GM21825 (cell line): ENCODE measurements at regions not wholly inside any gene's neighbourhood (a gene's known extent, or its start where the extent isn't known, plus 50 kb on each side); places are given as distances from the start of the nearest gene placed in this dataset.
"Not testable (repeated sequence)": the region's sequence is repeated elsewhere in the genome, so short reads cannot be mapped to it uniquely, and the experiment has no call there.

Experiments used
- ATAC-seq: cut with Tn5 transposase; IDR thresholded peaks from one replicate; pipeline ENCODE4 v1.9.1; 2021; ENCODE audit warnings: mild to moderate bottlenecking, moderate library complexity; ENCODE audit not compliant: unreplicated experiment

DNA sequence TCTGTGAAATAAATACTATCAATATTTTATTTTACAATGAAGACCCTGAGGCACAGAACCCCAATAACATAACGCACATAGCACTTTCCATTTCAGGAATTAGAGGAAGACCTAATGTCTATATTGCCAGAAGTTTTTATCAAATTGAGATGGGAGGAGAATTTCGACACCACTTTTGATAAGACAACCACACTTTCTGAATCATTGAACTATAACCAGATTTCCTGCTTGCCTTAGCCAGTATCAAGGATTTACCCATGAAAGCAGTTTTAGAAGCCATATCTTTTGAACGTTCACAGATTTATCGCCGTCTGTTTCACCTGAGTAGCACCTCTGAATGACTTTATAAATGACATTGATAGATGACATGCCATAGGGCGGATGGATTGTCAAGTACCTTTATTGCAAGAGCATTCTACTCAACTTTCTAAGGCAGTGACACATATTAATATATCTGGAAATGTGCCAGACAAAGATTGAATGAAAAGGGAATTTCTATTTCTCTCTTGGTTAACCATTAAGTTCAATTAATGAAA is 768.4 kb downstream of the LTN1 start:
- ATAC-seq: no peak

- ATAC-seq: no peak
Observed at GRCh38 chr21:28221984-28222383, 770.7 kb downstream of the LTN1 start.

DNA sequence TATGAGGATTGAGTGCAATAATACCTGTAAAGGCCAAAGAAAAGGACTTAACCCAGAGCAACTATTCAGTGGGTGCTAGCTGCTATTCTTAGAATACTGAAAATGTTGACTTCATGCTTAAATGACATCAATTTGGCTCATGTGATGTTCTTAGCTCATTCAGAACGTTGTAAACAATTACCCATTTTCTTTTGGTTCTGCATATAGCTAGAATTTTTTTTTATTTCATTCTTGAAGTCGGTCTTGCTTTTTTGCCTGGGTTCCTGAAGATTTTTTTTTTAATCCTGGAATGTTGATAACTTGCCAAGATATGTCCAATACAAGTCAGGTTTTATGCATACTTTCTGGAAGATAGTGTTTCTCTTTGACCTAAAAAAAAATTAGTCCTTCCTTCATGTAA is 772.0 kb downstream of the LTN1 start:
- ATAC-seq: no peak

DNA sequence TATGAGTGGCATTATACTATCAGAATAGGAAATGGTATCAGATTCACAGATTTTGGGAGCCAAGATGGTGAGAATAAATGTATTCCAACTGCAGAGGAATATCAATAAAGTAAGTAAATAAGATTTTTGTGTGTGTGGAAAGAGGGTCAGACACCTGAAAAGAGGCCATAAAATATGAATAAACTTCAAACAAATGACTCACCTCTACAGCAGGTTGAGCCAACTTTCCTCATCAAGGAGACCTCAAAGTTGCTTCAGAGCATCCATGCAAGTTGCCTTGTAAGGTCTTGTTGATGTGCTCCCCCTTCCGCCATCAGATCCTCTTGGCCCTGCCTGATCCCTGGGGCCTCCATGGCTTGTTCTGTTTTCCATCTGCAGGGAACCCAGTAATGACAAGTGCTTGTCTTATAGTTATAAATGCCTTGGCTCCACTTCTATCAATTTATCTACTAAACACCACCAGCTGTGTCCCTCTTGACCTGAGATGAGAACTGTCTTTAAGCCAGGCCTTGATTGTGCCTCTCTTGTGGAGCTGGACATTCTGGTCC is 775.6 kb downstream of the LTN1 start:
- no peak for ATAC-seq

DNA sequence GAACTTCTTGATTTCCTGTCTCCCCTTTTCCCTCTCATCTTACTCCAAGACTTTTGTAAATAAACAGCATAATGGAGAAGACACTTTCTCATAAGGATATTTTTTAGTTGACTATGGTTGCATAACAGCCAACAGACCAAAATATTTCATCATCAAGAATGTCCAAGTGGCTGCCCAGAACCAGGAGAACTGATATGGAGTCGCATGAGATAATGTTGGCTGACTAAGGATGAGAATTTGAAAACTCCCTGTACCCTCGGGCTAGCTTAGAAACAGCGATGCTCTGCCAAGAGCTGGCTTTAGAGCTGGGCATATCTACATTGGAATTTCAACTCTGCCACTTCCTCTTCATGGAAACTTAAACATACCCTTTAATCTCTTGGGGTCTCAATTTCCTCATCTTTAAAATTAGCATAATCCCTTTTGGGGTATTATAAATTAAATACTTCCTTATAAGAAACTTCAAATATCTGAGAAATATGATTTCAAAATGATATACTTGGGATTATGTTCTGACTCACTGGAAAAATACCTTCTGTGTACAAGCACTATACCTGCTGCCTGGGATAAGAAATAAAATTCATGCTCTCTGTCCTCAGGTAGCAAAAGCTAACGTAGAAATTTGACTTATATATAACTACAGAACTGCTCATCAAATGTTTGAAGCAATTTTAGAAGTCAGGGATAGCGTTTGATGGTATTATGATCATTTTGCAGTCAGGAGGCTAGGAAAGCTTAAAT is 777.3 kb downstream of the LTN1 start:
- no peak for ATAC-seq

GRCh38 chr21:28214786-28215185 is 777.9 kb downstream of the LTN1 start:
- ATAC-seq: no peak

GRCh38 chr21:28213261-28213660 is 779.4 kb downstream of the LTN1 start:
- no peak for ATAC-seq

GRCh38 chr21:28212061-28212460 is 780.6 kb downstream of the LTN1 start:
- no peak for ATAC-seq

DNA sequence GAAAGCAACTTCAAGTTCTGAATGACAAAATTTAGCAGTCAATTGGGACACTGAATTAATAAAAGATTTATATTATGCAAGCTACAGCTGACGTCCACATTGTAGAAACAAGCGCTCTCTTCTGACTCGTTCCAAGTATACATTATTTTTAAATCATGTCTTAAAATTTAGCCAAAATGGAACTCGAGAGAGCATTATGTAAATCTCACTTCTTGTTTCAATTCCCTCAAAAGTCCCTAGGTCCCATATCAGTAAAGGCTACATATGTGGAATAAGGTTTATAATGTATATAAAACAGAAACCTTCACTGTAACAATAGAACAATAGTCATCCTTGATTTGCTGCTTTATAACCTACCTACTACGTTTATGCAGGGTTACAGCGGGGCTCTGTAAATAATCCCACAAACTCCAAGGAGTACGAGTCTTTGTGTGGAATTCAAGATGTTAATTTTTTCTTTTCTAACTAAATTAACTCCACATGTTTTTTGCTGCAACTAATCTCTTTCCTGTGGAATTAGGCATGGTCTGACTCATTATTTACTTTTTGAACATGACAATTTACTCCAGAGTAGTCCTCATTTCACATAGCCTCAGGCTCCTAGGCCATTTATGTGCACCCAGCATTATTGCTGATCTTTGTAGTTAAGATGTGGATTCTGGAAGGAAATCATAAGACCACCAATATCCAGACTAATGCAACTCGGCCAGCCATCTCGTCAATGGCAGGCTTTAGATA is 785.1 kb downstream of the LTN1 start:
- ATAC-seq: no peak

GRCh38 chr21:28200726-28201125 is 792.0 kb downstream of the LTN1 start:
- no peak for ATAC-seq

GRCh38 chr21:28196981-28197380 is 795.7 kb downstream of the LTN1 start:
- no peak for ATAC-seq

DNA sequence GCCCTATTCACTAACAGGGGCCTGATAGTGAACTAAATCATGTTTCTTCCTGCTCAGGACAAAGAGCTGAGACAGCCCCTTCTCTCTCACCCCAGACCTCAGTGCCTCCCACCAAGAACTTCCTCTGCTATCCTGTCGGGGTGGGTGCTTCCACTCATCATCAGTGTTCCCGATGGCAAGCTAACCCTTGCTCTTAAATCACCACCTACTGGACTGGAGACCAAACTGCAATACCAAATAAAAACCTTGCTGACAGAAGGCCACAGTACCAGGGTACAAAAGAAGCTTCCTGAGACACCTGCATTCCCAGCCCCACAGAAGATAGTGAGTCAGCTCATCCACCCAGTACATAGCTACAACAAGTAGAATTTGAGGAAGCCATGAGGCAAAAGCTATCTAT is 799.5 kb downstream of the LTN1 start:
- ATAC-seq: no peak

- no peak for ATAC-seq
Observed at GRCh38 chr21:28186604-28187003, 806.1 kb downstream of the LTN1 start.

GRCh38 chr21:28181730-28182129 is 810.9 kb downstream of the LTN1 start:
- ATAC-seq: no peak

GRCh38 chr21:28179136-28179535 is 813.5 kb downstream of the LTN1 start:
- no peak for ATAC-seq

- no peak for ATAC-seq
Observed at GRCh38 chr21:28177124-28177523, 815.6 kb downstream of the LTN1 start.

- no peak for ATAC-seq
Observed at GRCh38 chr21:28174701-28175100, 818.0 kb downstream of the LTN1 start.

GRCh38 chr21:28174006-28174405 is 818.7 kb downstream of the LTN1 start:
- no peak for ATAC-seq

DNA sequence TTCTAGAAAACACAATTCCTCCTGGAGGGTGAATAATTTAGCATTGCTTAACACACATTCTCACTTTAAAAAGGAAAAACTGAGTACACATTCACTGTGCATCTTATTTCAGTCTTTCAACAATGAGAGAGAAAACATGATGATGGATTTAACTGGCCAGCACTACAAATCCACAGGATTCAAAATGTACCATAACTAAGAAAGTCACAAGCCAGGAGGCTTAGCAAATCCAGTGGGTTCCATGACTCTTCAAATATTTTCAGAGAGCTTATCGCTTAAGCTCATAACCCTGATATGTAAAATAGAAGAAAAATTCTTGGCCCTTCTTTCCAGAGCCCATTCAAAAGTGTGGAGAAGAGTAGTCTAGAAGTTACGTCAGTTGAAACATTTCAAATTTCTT is 820.3 kb downstream of the LTN1 start:
- ATAC-seq: no peak

- no peak for ATAC-seq
Observed at GRCh38 chr21:28167366-28167765, 825.3 kb downstream of the LTN1 start.

DNA sequence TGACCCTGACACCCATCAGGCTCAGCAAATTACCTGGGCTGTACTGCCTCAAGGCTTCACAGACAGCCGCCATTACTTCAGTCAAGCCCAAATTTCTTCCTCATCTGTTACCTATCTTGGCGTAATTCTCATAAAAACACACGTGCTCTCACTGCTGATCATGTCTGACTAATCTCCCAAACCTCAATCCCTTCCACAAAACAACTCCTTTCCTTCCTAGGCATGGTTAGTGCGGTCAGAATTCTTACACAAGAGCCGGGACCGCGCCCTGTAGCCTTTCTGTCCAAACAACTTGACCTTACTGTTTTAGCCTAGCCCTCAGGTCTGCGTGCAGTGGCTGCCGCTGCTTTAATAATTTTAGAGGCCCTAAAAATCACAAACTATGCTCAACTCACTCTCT is 828.2 kb downstream of the LTN1 start:
- not testable (repeated sequence) for ATAC-seq

GRCh38 chr21:28162052-28162451 is 830.6 kb downstream of the LTN1 start:
- not testable (repeated sequence) for ATAC-seq
